SK-N-SH (cell line): ENCODE measurements at regions not wholly inside any gene's neighbourhood (a gene's known extent, or its start where the extent isn't known, plus 50 kb on each side); places are given as distances from the start of the nearest gene placed in this dataset.

Experiments used
- CTCF ChIA-PET: fragments of 300-600, 350-600 bp; formaldehyde crosslinking; extraction: SDS; loops from one replicate; lab custom pipeline; 2021; lab: Yijun Ruan, JAX
- POLR2A ChIA-PET: fragments of 350-600 bp; sonication (Branson Sonifier 250); formaldehyde crosslinking; extraction: SDS; loops from one replicate; lab custom pipeline; 2020; ENCODE audit warnings: antibody characterized with exemption, inconsistent platforms; lab: Yijun Ruan, JAX
- DNase-seq: peaks from one replicate; pipeline ENCODE4 v3.0.0; 2012
- H2AFZ ChIP-seq: fragments of 200-600 bp; sonication (generic); 2 replicates; pipeline ENCODE4 v1.8.1; 2016; ENCODE audit warnings: antibody characterized with exemption, mild to moderate bottlenecking, low read depth
- H3F3A ChIP-seq: fragments of 200-600 bp; sonication (generic); replicated peaks from 2 replicates; pipeline ENCODE3; 2016; ENCODE audit warnings: antibody characterized with exemption, mild to moderate bottlenecking; ENCODE audit not compliant: insufficient read depth
- H3K27ac ChIP-seq, 2 experiments: fragments of 200-500 bp in 1 of 2; fragments of 200-600 bp in 1 of 2; sonication (Bioruptor generic) in 1 of 2; sonication (generic), shearing (Covaris generic) in 1 of 2; 2 replicates each; pipeline versions ENCODE4 v1.5.1 to v1.6.1; 2014 to 2016; ENCODE audit warnings: low read depth in 2 of 2, inconsistent platforms in 1 of 2, low read length in 1 of 2, mild to moderate bottlenecking in 1 of 2, mixed read lengths in 1 of 2
- H3K27me3 ChIP-seq: fragments of 200-600 bp; sonication (generic), shearing (Covaris generic); 2 replicates; pipeline ENCODE4 v1.6.1; 2016; ENCODE audit warnings: mixed run types; ENCODE audit not compliant: insufficient read depth
- H3K36me3 ChIP-seq, 2 experiments: fragments of 200-500 bp in 1 of 2; fragments of 200-600 bp in 1 of 2; sonication (Bioruptor generic) in 1 of 2; sonication (generic) in 1 of 2; replicated peaks in 1 of 2; 2 replicates each; pipeline versions ENCODE3 to v1.5.1; 2014 to 2016; ENCODE audit warnings: low read length in 1 of 2, mild to moderate bottlenecking in 1 of 2; ENCODE audit not compliant: insufficient read depth in 2 of 2, control insufficient read depth in 1 of 2
- H3K4me1 ChIP-seq, 2 experiments: fragments of 200-500 bp in 1 of 2; fragments of 200-600 bp in 1 of 2; sonication (Bioruptor generic) in 1 of 2; sonication (generic), shearing (Covaris generic) in 1 of 2; 2 replicates each; pipeline versions ENCODE4 v1.5.1 to v1.6.1; 2014 to 2016; ENCODE audit warnings: low read depth in 1 of 2, low read length in 1 of 2, mixed run types in 1 of 2; ENCODE audit not compliant: insufficient read depth in 2 of 2, control insufficient read depth in 1 of 2
- H3K4me2 ChIP-seq: fragments of 200-600 bp; sonication (generic), shearing (Covaris generic); 2 replicates; pipeline ENCODE4 v1.6.1; 2017; ENCODE audit warnings: mixed run types
- H3K4me3 ChIP-seq, 2 experiments: fragments of 200-500 bp in 1 of 2; fragments of 200-600 bp in 1 of 2; sonication (Bioruptor generic) in 1 of 2; sonication (generic), shearing (Covaris generic) in 1 of 2; 2 replicates each; pipeline versions ENCODE4 v1.5.1 to v1.8.1; 2014 to 2016; ENCODE audit warnings: low read depth in 2 of 2, inconsistent platforms in 1 of 2, low read length in 1 of 2, mild to moderate bottlenecking in 1 of 2, mixed read lengths in 1 of 2, moderate library complexity in 1 of 2
- H3K79me2 ChIP-seq: fragments of 200-600 bp; sonication (generic); 2 replicates; pipeline ENCODE4 v1.8.1; 2017; ENCODE audit warnings: mild to moderate bottlenecking; ENCODE audit not compliant: insufficient read depth
- H3K9ac ChIP-seq: fragments of 200-600 bp; sonication (generic); 2 replicates; pipeline ENCODE4 v1.6.1; 2017; ENCODE audit warnings: mixed run types
- H3K9me2 ChIP-seq: fragments of 200-600 bp; sonication (generic); 2 replicates; pipeline ENCODE4 v1.6.1; 2017; ENCODE audit warnings: mixed run types
- H3K9me3 ChIP-seq: fragments of 200-600 bp; sonication (generic); 2 replicates; pipeline ENCODE4 v1.6.1; 2017; ENCODE audit warnings: mixed run types, mild to moderate bottlenecking, moderate library complexity
- H4K20me1 ChIP-seq: fragments of 200-600 bp; sonication (generic); 2 replicates; pipeline ENCODE4 v1.6.1; 2017; ENCODE audit warnings: mild to moderate bottlenecking, mixed run types; ENCODE audit not compliant: insufficient read depth
- CHD2 ChIP-seq: fragments of 150-350 bp; IDR thresholded peaks from 2 replicates; pipeline ENCODE4 v1.6.1; 2018; ENCODE audit warnings: low read length; ENCODE audit not compliant: partially characterized antibody
- ELF1 ChIP-seq: IDR thresholded peaks from 2 replicates; pipeline ENCODE4 v1.4.0; 2012
- EP300 ChIP-seq, 2 experiments: IDR thresholded peaks; 2 replicates each; pipeline versions ENCODE4 v1.4.0 to v1.6.1; 2012; ENCODE audit warnings: borderline replicate concordance in 1 of 2, low read depth in 1 of 2, low read length in 1 of 2
- FOSL2 ChIP-seq: IDR thresholded peaks from 2 replicates; pipeline ENCODE4 v1.4.0; 2012; ENCODE audit warnings: low read depth, mild to moderate bottlenecking, moderate library complexity, borderline replicate concordance
- FOXM1 ChIP-seq: IDR thresholded peaks from 2 replicates; pipeline ENCODE4 v1.4.0; 2012; ENCODE audit warnings: low read depth, mild to moderate bottlenecking
- GATA2 ChIP-seq: sonication (generic); formaldehyde crosslinking; IDR thresholded peaks from 2 replicates; pipeline ENCODE4 v1.5.0; 2020; ENCODE audit warnings: mild to moderate bottlenecking, missing genetic modification reagents
- JUND ChIP-seq: IDR thresholded peaks from 2 replicates; pipeline ENCODE4 v1.4.0; 2012
- MAX ChIP-seq: IDR thresholded peaks from 2 replicates; pipeline ENCODE4 v1.4.0; 2012; ENCODE audit warnings: low read depth
- MXI1 ChIP-seq: IDR thresholded peaks from 2 replicates; pipeline ENCODE4 v1.6.1; 2012; ENCODE audit warnings: mild to moderate bottlenecking, low read depth, low read length, improper control_type of control experiment
- RAD21 ChIP-seq: IDR thresholded peaks from 2 replicates; pipeline ENCODE4 v1.6.1; 2012; ENCODE audit warnings: mild to moderate bottlenecking, low read length
- RFX5 ChIP-seq: IDR thresholded peaks from 2 replicates; pipeline ENCODE4 v1.6.1; 2012; ENCODE audit warnings: mild to moderate bottlenecking, improper control_type of control experiment, low read length
- SMC3 ChIP-seq: IDR thresholded peaks from 2 replicates; pipeline ENCODE4 v1.6.1; 2012; ENCODE audit warnings: low read depth, low read length, improper control_type of control experiment
- TCF12 ChIP-seq: IDR thresholded peaks from 2 replicates; pipeline ENCODE4 v1.4.0; 2012
- YY1 ChIP-seq: IDR thresholded peaks from 2 replicates; pipeline ENCODE4 v1.4.0; 2012; ENCODE audit warnings: low read depth, mild to moderate bottlenecking
- WGBS: methylation state at CpG from one replicate; pipeline ENCODE4 v1.1.6; 2017; ENCODE audit warnings: low lambda C conversion rate; 5-methylcytosine and 5-hydroxymethylcytosine counted together
- TF ChIP-seq, protein P1 (sequence below): fragments of 200-600 bp; sonication (generic); IDR thresholded peaks from 2 replicates; pipeline ENCODE4 v1.6.1; 2017; ENCODE audit warnings: antibody characterized with exemption, mild to moderate bottlenecking, moderate library complexity
- TF ChIP-seq, protein P2 (sequence below): fragments of 150-350 bp; IDR thresholded peaks from 2 replicates; pipeline ENCODE4 v1.6.1; 2016; ENCODE audit warnings: mild to moderate bottlenecking, low read depth, low read length
- TF ChIP-seq, protein P3 (sequence below): IDR thresholded peaks from 2 replicates; pipeline ENCODE4 v1.4.0; 2012; ENCODE audit warnings: low read depth, borderline replicate concordance
- TF ChIP-seq, protein P4 (sequence below): IDR thresholded peaks from 2 replicates; pipeline ENCODE4 v1.6.1; 2012; ENCODE audit warnings: mild to moderate bottlenecking, low read depth, low read length, moderate library complexity
- TF ChIP-seq, protein P5 (sequence below): fragments of 150-350 bp; IDR thresholded peaks from 2 replicates; pipeline ENCODE4 v1.6.1; 2017; ENCODE audit warnings: antibody characterized with exemption, low read length, low read depth, borderline replicate concordance

GRCh38 chr5:91436241-91436640 is 53.1 kb upstream of the ARRDC3 start:
- Histone ChIP-seq H3K27ac (no peak overlapping the region), H3F3A (no peaks in the 10 kb centered on the region), H4K20me1 (no peaks in the 10 kb centered on the region), H3K4me1 (no peaks in the 10 kb centered on the region), H3K27me3 (no peaks in the 10 kb centered on the region), H3K4me2 (no peak overlapping the region), H3K36me3 (no peaks in the 10 kb centered on the region), H3K4me3 (no peak overlapping the region), H2AFZ (no peak overlapping the region), H3K9me2 (0 out of 2 replicates have a peak, but pooled peaks cover 3% of the 10 kb centered on the region), H3K9me3 (no peaks in the 10 kb centered on the region), H3K79me2 (no peaks in the 10 kb centered on the region), H3K9ac (no peak overlapping the region)
- no peak for TF ChIP-seq SMC3
- no peak for TF ChIP-seq ELF1
- TF ChIP-seq YY1 = no peak
- TF ChIP-seq RFX5 = no peak
- no peak for TF ChIP-seq MAX
- TF ChIP-seq CHD2 = no peak
- TF ChIP-seq FOXM1 = no peak
- TF ChIP-seq, protein P1, sequence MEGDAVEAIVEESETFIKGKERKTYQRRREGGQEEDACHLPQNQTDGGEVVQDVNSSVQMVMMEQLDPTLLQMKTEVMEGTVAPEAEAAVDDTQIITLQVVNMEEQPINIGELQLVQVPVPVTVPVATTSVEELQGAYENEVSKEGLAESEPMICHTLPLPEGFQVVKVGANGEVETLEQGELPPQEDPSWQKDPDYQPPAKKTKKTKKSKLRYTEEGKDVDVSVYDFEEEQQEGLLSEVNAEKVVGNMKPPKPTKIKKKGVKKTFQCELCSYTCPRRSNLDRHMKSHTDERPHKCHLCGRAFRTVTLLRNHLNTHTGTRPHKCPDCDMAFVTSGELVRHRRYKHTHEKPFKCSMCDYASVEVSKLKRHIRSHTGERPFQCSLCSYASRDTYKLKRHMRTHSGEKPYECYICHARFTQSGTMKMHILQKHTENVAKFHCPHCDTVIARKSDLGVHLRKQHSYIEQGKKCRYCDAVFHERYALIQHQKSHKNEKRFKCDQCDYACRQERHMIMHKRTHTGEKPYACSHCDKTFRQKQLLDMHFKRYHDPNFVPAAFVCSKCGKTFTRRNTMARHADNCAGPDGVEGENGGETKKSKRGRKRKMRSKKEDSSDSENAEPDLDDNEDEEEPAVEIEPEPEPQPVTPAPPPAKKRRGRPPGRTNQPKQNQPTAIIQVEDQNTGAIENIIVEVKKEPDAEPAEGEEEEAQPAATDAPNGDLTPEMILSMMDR = no peak
- no peak for DNase-seq
- ChIA-PET POLR2A (no interaction called here), CTCF (interaction anchor here (1.6 to 4.1 kb wide), 2 partner anchors 16 to 570 kb away, joined by 5 to 13 read pairs; no protein-coding TSS in a partner anchor)
- WGBS = 48% methylated on average over 3 of the region's 3 CpGs

DNA sequence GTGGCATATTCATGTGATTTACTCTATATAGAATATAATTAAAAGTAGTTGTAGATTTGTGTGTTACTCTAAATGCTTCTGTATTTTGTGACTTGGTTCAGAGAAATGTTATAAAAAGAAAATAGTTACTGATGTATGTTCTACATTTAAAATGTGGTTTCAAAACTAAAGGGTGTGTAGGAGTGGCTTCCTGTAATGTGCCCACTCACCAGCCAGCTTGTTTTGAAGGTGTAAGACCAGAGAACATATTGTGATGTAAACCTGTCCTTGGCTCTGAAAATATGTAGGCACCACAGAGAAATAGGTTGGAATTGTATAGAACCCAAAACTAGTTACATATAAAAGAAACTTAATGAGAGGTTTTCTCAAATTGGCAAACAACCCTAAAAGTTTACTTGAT is 51.2 kb upstream of the ARRDC3 start:
- H3K27me3 ChIP-seq = no peaks in the 10 kb centered on the region
- 0 out of 2 replicates have a peak, but pooled peaks cover 3% of the 10 kb centered on the region for H3K9me2 ChIP-seq
- no peak for DNase-seq
- CTCF ChIA-PET = interaction anchor here (1.6 to 4.1 kb wide), 2 partner anchors 14 to 568 kb away, joined by 5 to 13 read pairs; no protein-coding TSS in a partner anchor
- H3K79me2 ChIP-seq = no peaks in the 10 kb centered on the region
- H2AFZ ChIP-seq = no peak overlapping the region
- no peak overlapping the region for H3K4me2 ChIP-seq
- H3K9ac ChIP-seq = no peak overlapping the region
- no peak overlapping the region for H3K4me3 ChIP-seq
- H3K36me3 ChIP-seq = no peaks in the 10 kb centered on the region
- no peak overlapping the region for H3K27ac ChIP-seq
- no peaks in the 10 kb centered on the region for H3K9me3 ChIP-seq
- H4K20me1 ChIP-seq = no peaks in the 10 kb centered on the region
- no peaks in the 10 kb centered on the region for H3F3A ChIP-seq
- POLR2A ChIA-PET = no interaction called here
- no peaks in the 10 kb centered on the region for H3K4me1 ChIP-seq
- TF ChIP-seq JUND = no peak
- TF ChIP-seq ELF1 = no peak
- no peak for TF ChIP-seq SMC3
- TF ChIP-seq, protein P2, sequence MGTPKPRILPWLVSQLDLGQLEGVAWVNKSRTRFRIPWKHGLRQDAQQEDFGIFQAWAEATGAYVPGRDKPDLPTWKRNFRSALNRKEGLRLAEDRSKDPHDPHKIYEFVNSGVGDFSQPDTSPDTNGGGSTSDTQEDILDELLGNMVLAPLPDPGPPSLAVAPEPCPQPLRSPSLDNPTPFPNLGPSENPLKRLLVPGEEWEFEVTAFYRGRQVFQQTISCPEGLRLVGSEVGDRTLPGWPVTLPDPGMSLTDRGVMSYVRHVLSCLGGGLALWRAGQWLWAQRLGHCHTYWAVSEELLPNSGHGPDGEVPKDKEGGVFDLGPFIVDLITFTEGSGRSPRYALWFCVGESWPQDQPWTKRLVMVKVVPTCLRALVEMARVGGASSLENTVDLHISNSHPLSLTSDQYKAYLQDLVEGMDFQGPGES = no peak
- TF ChIP-seq RAD21 = no peak
- no peak for TF ChIP-seq EP300 (IDR thresholded peaks at IDR 0.05; ENCODE audit: borderline replicate concordance in 1 of 2, low read depth in 1 of 2, low read length in 1 of 2)
- TF ChIP-seq, protein P3, sequence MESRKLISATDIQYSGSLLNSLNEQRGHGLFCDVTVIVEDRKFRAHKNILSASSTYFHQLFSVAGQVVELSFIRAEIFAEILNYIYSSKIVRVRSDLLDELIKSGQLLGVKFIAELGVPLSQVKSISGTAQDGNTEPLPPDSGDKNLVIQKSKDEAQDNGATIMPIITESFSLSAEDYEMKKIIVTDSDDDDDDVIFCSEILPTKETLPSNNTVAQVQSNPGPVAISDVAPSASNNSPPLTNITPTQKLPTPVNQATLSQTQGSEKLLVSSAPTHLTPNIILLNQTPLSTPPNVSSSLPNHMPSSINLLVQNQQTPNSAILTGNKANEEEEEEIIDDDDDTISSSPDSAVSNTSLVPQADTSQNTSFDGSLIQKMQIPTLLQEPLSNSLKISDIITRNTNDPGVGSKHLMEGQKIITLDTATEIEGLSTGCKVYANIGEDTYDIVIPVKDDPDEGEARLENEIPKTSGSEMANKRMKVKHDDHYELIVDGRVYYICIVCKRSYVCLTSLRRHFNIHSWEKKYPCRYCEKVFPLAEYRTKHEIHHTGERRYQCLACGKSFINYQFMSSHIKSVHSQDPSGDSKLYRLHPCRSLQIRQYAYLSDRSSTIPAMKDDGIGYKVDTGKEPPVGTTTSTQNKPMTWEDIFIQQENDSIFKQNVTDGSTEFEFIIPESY = no peak
- TF ChIP-seq GATA2 = no peak
- no peak for TF ChIP-seq TCF12
- TF ChIP-seq, protein P4, sequence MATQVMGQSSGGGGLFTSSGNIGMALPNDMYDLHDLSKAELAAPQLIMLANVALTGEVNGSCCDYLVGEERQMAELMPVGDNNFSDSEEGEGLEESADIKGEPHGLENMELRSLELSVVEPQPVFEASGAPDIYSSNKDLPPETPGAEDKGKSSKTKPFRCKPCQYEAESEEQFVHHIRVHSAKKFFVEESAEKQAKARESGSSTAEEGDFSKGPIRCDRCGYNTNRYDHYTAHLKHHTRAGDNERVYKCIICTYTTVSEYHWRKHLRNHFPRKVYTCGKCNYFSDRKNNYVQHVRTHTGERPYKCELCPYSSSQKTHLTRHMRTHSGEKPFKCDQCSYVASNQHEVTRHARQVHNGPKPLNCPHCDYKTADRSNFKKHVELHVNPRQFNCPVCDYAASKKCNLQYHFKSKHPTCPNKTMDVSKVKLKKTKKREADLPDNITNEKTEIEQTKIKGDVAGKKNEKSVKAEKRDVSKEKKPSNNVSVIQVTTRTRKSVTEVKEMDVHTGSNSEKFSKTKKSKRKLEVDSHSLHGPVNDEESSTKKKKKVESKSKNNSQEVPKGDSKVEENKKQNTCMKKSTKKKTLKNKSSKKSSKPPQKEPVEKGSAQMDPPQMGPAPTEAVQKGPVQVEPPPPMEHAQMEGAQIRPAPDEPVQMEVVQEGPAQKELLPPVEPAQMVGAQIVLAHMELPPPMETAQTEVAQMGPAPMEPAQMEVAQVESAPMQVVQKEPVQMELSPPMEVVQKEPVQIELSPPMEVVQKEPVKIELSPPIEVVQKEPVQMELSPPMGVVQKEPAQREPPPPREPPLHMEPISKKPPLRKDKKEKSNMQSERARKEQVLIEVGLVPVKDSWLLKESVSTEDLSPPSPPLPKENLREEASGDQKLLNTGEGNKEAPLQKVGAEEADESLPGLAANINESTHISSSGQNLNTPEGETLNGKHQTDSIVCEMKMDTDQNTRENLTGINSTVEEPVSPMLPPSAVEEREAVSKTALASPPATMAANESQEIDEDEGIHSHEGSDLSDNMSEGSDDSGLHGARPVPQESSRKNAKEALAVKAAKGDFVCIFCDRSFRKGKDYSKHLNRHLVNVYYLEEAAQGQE = no peak
- no peak for TF ChIP-seq FOSL2
- TF ChIP-seq, protein P5, sequence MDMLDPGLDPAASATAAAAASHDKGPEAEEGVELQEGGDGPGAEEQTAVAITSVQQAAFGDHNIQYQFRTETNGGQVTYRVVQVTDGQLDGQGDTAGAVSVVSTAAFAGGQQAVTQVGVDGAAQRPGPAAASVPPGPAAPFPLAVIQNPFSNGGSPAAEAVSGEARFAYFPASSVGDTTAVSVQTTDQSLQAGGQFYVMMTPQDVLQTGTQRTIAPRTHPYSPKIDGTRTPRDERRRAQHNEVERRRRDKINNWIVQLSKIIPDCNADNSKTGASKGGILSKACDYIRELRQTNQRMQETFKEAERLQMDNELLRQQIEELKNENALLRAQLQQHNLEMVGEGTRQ = no peak
- no peak for TF ChIP-seq YY1
- TF ChIP-seq MXI1 = no peak
